ENCODE measurements at regions not wholly inside any gene's neighbourhood (a gene's known extent, or its start where the extent isn't known, plus 50 kb on each side); places are given as distances from the start of the nearest gene placed in this dataset.

DNA sequence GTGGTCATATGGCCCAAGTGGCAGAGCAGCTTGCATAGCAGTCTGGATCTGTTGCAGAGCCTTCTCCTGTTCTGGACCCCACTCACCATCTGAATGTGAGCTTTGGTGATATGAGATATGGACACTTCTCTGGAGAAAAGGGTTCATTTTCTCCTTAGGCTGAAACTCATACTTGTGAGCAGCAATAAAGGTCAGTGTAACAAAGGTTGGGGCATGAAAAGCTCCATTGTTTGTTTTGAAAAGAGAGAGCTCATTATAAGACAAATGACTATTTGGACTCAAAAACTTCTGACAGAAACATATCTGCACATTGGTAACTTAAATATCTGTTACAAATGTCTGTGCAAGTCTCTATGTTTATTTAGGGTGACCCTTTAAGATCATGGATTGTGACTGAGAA, 517.3 kb downstream of the MFSD1 start:
- no peak overlapping the region for H3K4me3 ChIP-seq (ENCODE audit: low read length)
- no peak for TF ChIP-seq CTCF (conservative IDR thresholded peaks at IDR 0.05; ENCODE audit: low read depth, low read length)
- no peak for DNase-seq (ENCODE audit: low read depth)

- peak; percentile 93 for TF ChIP-seq CTCF (conservative IDR thresholded peaks at IDR 0.05; ENCODE audit: low read depth, low read length)
- DNase-seq (ENCODE audit: low read depth) = no peak
- no peak overlapping the region for H3K4me3 ChIP-seq (ENCODE audit: low read length)
Observed at GRCh38 chr3:159322322-159322939, 520.6 kb downstream of the MFSD1 start.

GRCh38 chr3:159323848-159324247, 522.0 kb downstream of the MFSD1 start:
- no peak overlapping the region for H3K4me3 ChIP-seq (ENCODE audit: low read length)
- TF ChIP-seq CTCF (conservative IDR thresholded peaks at IDR 0.05; ENCODE audit: low read depth, low read length) = no peak
- no peak for DNase-seq (ENCODE audit: low read depth)

GRCh38 chr3:159326998-159327397, 525.1 kb downstream of the MFSD1 start:
- DNase-seq (ENCODE audit: low read depth) = no peak
- no peak overlapping the region for H3K4me3 ChIP-seq (ENCODE audit: low read length)
- no peak for TF ChIP-seq CTCF (conservative IDR thresholded peaks at IDR 0.05; ENCODE audit: low read depth, low read length)

- DNase-seq (ENCODE audit: low read depth) = no peak
- H3K4me3 ChIP-seq (ENCODE audit: low read length) = no peak overlapping the region
- no peak for TF ChIP-seq CTCF (conservative IDR thresholded peaks at IDR 0.05; ENCODE audit: low read depth, low read length)
Observed at GRCh38 chr3:159332535-159333099, 530.8 kb downstream of the MFSD1 start.

GRCh38 chr3:159339131-159339530, 537.3 kb downstream of the MFSD1 start:
- no peak for TF ChIP-seq CTCF (conservative IDR thresholded peaks at IDR 0.05; ENCODE audit: low read depth, low read length)
- DNase-seq (ENCODE audit: low read depth) = no peak
- H3K4me3 ChIP-seq (ENCODE audit: low read length) = no peak overlapping the region

DNA sequence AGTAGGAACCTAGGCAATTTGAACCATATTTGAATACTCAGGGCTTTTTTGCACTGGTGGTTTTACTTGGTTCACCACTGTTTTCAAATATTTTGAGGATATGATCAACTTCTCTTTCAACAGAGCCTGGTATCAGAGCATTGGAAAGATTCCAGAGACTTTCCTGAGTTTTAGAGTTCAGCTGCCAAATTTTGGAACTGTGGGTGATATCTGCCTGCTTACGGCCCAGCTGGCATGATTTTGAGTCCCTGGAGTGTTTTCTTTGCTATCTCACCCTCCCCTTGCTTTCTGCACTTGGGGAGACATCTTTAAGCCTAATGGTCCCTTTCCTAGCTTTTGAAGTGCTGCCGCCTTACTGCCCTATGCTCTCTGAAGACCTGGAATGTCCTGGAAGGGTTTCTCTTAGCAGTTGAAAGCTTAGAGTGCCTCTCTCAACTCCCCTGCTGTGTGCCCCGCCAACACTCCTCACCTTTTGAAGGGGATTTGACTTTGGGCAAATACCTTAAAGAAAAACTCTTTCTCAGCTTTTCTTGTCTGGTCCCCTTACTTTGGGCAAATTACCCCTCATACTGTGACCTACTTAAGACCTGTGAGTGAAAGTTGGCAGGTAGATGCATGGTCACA, 539.1 kb downstream of the MFSD1 start:
- H3K4me3 ChIP-seq (ENCODE audit: low read length) = no peak overlapping the region
- DNase-seq (ENCODE audit: low read depth) = no peak
- no peak for TF ChIP-seq CTCF (conservative IDR thresholded peaks at IDR 0.05; ENCODE audit: low read depth, low read length)
